HAP-1 (cell line): ENCODE measurements at regions not wholly inside any gene's neighbourhood (a gene's known extent, or its start where the extent isn't known, plus 50 kb on each side); places are given as distances from the start of the nearest gene placed in this dataset.
A peak's percentile ranks its signal among the peaks of the same experiment; 100 is the strongest.
"Not testable (repeated sequence)": the region's sequence is repeated elsewhere in the genome, so short reads cannot be mapped to it uniquely, and the experiment has no call there.

Experiments
- DNase-seq, 2 experiments: peaks; one replicate each; pipeline ENCODE4 v3.0.0-alpha.2; 2016 to 2020; ENCODE audit warnings: low spot score in 2 of 2
- H3K27me3 ChIP-seq: fragments of 250-450 bp; sonication (Bioruptor Pico); 2 replicates; pipeline ENCODE4 v1.5.1; 2020; ENCODE audit warnings: low read depth, mild to moderate bottlenecking, moderate library complexity
- H3K36me3 ChIP-seq: fragments of 250-450 bp; sonication (Bioruptor Pico); replicated peaks from 2 replicates; pipeline ENCODE4 v1.5.1; 2020; ENCODE audit warnings: mild to moderate bottlenecking
- H3K4me1 ChIP-seq: fragments of 250-450 bp; sonication (Bioruptor Pico); 2 replicates; pipeline ENCODE4 v1.5.1; 2020; ENCODE audit warnings: mild to moderate bottlenecking
- H3K4me3 ChIP-seq: fragments of 250-450 bp; sonication (Bioruptor Pico); 2 replicates; pipeline ENCODE4 v1.5.1; 2020; ENCODE audit warnings: mild to moderate bottlenecking, moderate library complexity
- H3K9me3 ChIP-seq: fragments of 250-450 bp; sonication (Bioruptor Pico); 2 replicates; pipeline ENCODE4 v1.5.1; 2020; ENCODE audit warnings: mild to moderate bottlenecking, moderate library complexity
- in situ Hi-C: fragments of 300-500 bp; cut with MboI; formaldehyde crosslinking; loops from 3 replicates; pipeline ENCODE4 v1.14.3; 2020; ENCODE audit warnings: low sequenced_read_pairs, inconsistent platforms, mixed read lengths

DNA sequence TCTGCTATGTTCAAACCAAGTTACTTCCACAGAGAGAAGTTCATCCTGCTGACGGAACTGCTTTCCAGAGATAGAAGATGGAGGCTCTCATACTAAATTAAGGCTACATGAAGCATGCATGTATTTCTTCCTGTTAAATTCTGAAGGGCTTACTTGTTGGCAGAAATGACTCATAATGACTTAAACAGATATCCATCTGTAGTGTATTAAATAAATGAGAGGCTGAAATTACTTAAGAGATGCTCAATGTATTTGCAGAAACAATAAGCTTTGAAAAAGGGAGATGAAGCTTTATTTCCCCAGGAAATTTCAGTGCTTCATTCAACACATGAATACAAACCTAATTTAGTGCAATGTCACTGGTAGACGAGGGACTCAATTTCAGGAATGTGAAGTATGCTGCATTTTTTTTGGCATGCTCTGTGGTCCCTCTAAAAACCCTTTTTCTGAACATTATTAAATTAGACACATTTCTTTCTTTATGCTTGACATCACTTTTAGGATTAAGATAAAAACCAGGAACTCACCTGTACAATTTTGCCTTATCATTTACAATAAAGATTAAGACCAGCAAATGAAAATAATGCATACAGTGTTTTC, 759.1 kb upstream of the POU3F4 start:
- no peak for DNase-seq
- Histone ChIP-seq H3K4me3 (no peak overlapping the region), H3K27me3 (no peaks in the 10 kb centered on the region), H3K9me3 (no peaks in the 10 kb centered on the region), H3K36me3 (no peaks in the 10 kb centered on the region), H3K4me1 (peaks cover 25% of the 10 kb centered on the region)
- in situ Hi-C loops: no loop called here

DNA sequence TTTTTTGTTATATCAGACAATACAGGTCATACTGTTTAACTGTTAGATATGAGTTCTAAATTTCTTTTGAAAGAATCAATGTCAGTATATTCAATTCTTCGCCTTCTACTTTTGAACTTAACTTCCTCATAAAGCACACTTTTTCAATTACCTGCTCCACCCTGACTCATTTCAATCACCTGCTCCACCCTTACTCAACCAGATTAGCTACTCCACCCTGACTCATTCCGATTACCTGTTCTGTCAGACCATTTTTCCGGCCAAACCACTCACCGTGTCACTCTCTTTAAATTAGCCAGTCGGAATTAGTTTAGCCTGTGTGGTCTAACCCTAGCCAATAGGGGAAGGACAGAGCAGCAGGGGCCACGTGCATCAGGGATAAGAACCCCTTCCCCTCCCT, 751.8 kb upstream of the POU3F4 start:
- Histone ChIP-seq H3K36me3 (no peaks in the 10 kb centered on the region), H3K4me3 (no peak overlapping the region), H3K27me3 (no peaks in the 10 kb centered on the region), H3K9me3 (no peaks in the 10 kb centered on the region), H3K4me1 (no peaks in the 10 kb centered on the region)
- no peak for DNase-seq
- in situ Hi-C loops: no loop called here

DNA sequence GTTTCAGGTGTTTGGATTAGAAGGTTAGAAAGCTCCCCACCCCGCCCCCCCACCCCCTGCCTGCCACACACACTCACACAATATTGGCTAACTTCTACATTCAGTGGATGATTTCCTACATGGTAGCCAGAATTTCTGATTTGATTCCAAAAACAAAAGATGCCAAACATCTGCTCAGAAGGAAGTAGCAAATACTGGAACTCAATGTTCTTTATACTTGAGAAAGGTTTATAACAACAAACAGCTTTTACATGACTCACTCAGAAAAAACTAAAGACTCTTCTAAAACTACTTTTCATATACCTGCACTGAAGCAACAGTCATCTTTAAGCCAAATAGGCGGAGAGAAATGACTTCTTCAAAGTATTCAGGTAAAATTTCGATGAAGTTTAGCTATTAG, 750.5 kb upstream of the POU3F4 start:
- no peak overlapping the region for H3K4me3 ChIP-seq
- in situ Hi-C loops: no loop called here
- no peaks in the 10 kb centered on the region for H3K4me1 ChIP-seq
- H3K27me3 ChIP-seq: no peaks in the 10 kb centered on the region
- H3K36me3 ChIP-seq: no peaks in the 10 kb centered on the region
- no peak for DNase-seq
- no peaks in the 10 kb centered on the region for H3K9me3 ChIP-seq

DNA sequence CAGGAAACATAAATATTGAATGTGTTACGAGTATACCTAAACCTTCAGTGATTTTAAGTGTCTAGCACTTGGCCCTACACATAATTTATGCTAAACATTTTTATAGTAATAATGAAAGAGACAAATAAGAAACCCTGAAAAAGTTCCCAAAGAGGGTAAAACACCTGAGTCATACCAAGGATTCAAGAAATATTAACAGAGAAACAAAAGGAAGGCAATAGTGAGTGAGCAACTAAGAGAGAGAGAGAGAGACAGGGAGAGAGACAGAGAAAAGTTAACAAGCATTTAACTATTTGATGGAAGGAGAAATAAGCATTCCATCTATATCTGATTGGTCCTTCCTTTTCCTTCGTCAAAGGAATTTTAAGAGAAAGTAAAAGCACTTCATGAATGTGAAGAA, 743.6 kb upstream of the POU3F4 start:
- H3K4me3 ChIP-seq: no peak overlapping the region
- H3K4me1 ChIP-seq: peaks cover 9% of the 10 kb centered on the region
- DNase-seq: no peak
- no peaks in the 10 kb centered on the region; the same call in 1 of the 2 replicates for H3K9me3 ChIP-seq
- in situ Hi-C loops: no loop called here
- no peaks in the 10 kb centered on the region for H3K36me3 ChIP-seq
- H3K27me3 ChIP-seq: no peaks in the 10 kb centered on the region

DNA sequence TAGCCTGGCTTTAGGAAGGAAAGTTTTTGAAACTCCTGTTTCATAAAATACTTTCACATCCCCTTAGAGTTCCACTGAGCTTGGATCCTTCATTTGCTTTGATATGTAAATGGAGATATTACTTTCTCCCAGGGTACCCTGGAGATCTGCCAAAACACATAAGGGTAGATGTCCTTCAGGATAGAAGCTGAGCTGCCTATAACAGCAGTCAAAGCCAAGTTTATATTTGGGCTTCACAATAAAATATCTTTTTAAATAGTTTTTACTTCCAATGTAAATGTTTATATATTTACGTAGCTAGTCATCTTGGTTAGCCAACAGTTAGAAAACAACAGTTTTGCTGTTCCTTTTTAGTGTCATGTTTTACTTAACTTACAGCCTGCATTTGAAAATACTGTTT, 742.3 kb upstream of the POU3F4 start:
- Histone ChIP-seq H3K36me3 (no peaks in the 10 kb centered on the region), H3K9me3 (no peaks in the 10 kb centered on the region; the same call in 1 of the 2 replicates), H3K4me3 (no peak overlapping the region), H3K27me3 (no peaks in the 10 kb centered on the region), H3K4me1 (peaks cover 9% of the 10 kb centered on the region)
- in situ Hi-C loops: no loop called here
- DNase-seq: peak; percentile 43 to 75

DNA sequence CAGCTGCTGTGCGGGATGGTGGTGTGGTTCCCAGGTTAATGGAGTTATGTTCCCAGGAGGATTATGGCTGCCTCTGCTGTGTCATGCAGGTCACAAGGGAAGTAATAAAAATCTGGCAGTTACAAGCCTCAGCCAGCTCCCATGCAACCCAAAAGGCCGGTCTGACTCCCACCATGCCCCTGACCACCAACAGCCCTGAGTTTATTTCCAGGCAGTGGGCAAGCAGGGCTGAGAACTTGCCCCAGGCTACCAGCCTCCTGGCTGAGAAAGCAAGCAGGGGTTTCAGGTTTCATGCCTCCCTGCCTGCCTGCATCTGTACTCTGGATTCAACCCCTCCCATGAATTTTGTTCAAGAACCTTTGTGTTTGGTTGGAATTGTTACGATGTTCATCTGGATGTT, 732.7 kb upstream of the POU3F4 start:
- no peak overlapping the region for H3K4me3 ChIP-seq
- H3K9me3 ChIP-seq: no peaks in the 10 kb centered on the region
- no peaks in the 10 kb centered on the region for H3K27me3 ChIP-seq
- no peak for DNase-seq
- in situ Hi-C loops: no loop called here
- H3K4me1 ChIP-seq: no peaks in the 10 kb centered on the region
- H3K36me3 ChIP-seq: no peaks in the 10 kb centered on the region

DNA sequence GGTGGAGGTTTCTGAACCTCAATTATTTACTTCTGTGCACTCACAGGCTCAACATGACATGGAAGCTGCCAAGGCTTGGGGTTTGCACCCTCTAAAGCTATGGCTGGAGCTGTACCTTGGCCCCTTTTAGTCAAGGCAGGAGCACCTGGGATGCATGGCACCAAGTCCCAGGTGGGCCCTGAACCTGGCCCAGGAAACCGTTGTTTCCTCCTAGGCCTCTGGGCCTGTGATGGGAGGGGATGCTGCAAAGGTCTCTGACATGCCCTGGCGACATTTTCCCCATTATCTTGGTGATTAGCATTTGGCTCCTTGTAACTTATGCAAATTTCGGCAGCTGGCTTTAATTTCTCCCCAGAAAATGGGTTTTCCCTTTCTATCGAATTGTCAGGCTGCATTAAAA, 726.1 kb upstream of the POU3F4 start:
- Histone ChIP-seq H3K27me3 (no peaks in the 10 kb centered on the region), H3K4me1 (no peaks in the 10 kb centered on the region), H3K4me3 (no peak overlapping the region), H3K36me3 (no peaks in the 10 kb centered on the region), H3K9me3 (no peaks in the 10 kb centered on the region; the same call in 1 of the 2 replicates)
- no peak for DNase-seq
- in situ Hi-C loops: no loop called here

DNA sequence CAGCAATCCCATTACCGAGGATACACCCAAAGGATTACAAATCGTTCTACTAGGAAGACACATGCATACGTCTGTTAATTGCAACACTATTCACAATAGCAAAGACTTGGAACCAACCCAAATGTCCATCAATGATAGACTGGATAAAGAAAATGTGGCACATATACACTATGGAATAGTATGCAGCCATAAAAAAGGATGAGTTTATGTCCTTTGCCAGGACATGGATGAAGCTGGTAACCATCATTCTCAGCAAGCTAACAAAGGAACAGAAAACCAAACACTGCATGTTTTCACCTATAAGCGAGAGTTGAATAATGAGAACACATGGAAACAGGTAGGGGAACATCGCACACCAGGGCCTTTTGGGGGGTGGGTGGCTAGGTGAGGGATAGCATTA, 695.2 kb upstream of the POU3F4 start:
- H3K36me3 ChIP-seq, in situ Hi-C loops, H3K9me3 ChIP-seq, DNase-seq, H3K4me3 ChIP-seq, H3K27me3 ChIP-seq, H3K4me1 ChIP-seq: not testable (repeated sequence)

DNA sequence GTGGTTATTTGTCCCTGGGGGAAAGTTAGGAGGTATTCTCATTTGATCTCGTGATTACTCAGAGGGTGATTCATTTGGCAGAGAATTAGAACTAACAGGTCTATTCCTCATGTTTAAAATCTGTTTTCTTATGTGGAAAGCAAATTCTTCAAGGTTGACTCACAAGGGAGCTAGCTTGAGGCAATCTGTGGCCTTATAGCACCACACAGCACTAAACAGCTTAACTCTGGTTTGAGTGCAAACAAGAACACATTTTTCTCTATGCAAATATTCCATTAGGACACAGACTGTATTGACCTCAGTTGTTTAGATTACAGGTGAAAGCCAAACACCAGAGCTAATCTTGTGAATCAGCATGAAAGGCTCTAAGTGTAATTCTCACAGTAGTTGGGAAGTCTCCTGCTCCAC, 694.4 kb upstream of the POU3F4 start:
- no peaks in the 10 kb centered on the region for H3K27me3 ChIP-seq
- no peaks in the 10 kb centered on the region; the same call in 1 of the 2 replicates for H3K4me1 ChIP-seq
- in situ Hi-C loops: no loop called here
- no peak overlapping the region for H3K4me3 ChIP-seq
- no peaks in the 10 kb centered on the region for H3K36me3 ChIP-seq
- no peaks in the 10 kb centered on the region for H3K9me3 ChIP-seq
- peak in 1 of 2 experiments; percentile 6 for DNase-seq

DNA sequence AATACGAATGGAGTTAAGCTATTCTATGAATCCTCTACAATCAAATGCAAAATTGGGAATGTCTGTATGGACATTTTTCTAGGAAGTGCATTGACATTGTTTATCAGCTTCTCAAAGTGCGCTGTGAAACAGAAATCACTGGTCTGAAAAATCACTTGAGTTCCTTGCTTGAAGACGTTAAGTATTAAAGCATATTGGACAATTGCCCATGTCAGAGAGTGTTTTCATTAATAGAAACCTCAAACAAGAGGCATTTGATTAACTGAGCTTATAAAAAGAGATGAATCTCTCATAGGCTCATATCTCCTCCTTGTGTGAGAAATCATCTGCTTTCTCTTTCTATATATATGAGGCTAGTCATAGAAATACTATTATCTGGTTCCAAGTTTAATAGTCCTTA, 692.1 kb upstream of the POU3F4 start:
- no peak for DNase-seq
- in situ Hi-C loops: no loop called here
- H3K9me3 ChIP-seq: no peaks in the 10 kb centered on the region

DNA sequence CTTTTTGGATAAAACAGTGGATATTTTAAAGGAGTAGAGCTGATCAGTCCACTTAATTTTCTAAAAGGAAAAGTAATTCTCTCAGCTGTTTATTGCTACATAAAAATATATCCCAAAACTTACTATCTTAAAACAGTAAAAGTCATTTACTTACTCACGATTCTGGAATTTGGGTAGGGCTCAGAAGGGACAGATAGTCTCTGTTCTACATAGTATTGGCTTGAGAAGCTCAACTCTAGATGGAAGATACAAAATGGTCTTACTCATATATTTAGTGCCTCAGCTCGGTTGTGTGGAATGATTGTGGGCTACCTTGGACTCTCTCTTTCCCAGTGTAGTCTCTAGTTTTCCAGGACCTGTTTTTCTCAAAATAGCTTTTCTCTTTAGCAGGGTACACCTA, 691.5 kb upstream of the POU3F4 start:
- Histone ChIP-seq H3K27me3 (no peaks in the 10 kb centered on the region), H3K9me3 (no peaks in the 10 kb centered on the region), H3K4me1 (no peaks in the 10 kb centered on the region; the same call in 1 of the 2 replicates), H3K36me3 (no peaks in the 10 kb centered on the region), H3K4me3 (no peak overlapping the region)
- DNase-seq: no peak
- in situ Hi-C loops: no loop called here

More for the DNA sequence above, 692.1 kb upstream of the POU3F4 start:
- Histone ChIP-seq H3K27me3 (no peaks in the 10 kb centered on the region), H3K4me3 (no peak overlapping the region), H3K36me3 (no peaks in the 10 kb centered on the region), H3K4me1 (no peaks in the 10 kb centered on the region; the same call in 1 of the 2 replicates)

DNA sequence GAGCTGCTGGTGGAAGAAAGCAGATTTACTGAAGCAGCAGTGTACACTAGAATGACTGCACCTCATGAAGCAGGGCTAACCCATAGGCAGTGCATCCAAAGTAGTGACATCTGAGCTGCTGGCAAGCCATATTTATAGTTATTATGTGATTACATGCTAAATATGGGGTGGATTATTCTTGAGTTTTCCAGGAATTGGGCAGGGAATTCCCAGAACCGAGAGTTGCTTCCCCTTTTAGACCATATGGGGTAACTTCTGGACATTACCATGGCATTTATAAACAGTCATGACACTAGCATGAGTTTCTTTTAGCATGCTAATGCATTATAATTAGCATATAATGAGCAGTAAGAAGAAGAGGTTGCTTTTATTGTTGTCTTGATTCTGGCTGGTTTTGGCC, 665.8 kb upstream of the POU3F4 start:
- Histone ChIP-seq H3K27me3 (no peaks in the 10 kb centered on the region), H3K4me3 (no peak overlapping the region), H3K4me1 (no peaks in the 10 kb centered on the region), H3K9me3 (no peaks in the 10 kb centered on the region), H3K36me3 (no peaks in the 10 kb centered on the region)
- in situ Hi-C loops: no loop called here
- no peak for DNase-seq

DNA sequence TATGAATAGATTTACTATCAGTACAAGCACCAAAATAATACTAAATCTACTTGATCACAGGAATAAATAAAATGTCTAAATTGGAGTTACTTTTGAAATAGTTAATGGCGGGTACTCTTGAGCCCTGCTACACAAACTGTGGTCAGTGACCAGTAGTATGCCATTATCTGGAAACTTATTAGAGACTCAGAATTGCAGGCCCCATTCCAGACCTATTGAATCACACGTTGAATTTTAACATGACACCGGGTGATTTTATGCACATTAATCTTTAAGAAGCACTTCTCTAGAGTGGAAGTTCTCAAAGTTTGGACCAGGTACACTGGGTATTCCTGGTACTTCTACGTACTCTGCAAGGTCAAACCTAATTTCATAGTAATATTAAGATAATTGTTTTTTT, 660.0 kb upstream of the POU3F4 start:
- Histone ChIP-seq H3K4me1 (no peaks in the 10 kb centered on the region), H3K27me3 (no peaks in the 10 kb centered on the region), H3K4me3 (no peak overlapping the region), H3K36me3 (no peaks in the 10 kb centered on the region), H3K9me3 (no peaks in the 10 kb centered on the region)
- no peak for DNase-seq
- in situ Hi-C loops: no loop called here
